Activated T-cell treated with anti-CD3 and anti-CD28 coated beads for 48 hours (primary cell): ENCODE measurements at regions not wholly inside any gene's neighbourhood (a gene's known extent, or its start where the extent isn't known, plus 50 kb on each side); places are given as distances from the start of the nearest gene placed in this dataset.
"Not testable (repeated sequence)": the region's sequence is repeated elsewhere in the genome, so short reads cannot be mapped to it uniquely, and the experiment has no call there.

Experiments used
- DNase-seq: peaks from one replicate; pipeline ENCODE4 v3.0.0-alpha.2; 2020; ENCODE audit warnings: low read depth

DNA sequence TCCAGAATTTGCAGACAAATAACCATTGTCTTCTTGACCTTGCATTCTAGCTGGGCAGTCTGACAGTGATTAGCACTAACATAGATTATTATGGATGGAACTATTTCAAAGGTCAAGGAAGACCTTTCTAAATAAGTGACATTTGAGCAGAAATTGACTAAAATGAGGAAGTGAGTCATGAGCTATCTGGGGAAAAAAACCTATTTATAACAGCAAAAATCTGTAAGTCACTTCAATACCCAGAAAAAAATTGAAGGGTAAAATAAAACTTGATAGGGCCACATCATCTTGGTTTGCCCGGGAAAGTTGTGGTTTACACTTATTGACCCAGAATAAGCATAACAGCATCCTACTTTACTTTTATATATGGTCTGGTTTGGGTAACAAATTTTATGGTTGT, 414.6 kb upstream of the HS3ST1 start:
- DNase-seq: no peak

DNA sequence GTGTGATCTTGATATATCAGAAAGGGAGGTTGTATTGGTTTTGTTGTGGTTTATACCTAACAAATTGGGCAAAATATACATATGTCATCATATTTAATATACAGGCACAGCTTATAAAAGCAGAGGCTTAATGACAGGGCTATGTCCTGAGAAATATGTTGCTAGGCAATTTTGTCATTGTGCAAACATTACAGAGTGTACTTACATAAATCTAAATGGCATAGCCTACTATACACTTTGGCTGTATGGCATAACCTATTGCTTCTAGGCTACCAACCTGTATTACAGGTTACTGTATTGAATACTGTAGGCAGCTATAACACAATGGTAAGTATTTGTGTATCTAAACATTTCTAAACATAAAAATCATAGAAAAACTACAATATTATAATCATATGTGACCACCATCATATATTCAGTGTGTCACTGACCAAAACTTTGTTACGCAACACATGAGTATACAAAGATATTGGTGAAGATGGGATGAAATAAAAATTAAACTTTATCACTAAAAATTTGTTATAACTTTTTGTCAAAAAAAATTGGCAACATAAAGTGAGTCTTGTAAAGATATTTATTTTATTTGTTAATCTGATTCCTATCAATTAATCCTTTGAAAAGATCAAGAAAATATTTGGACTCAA, 414.0 kb upstream of the HS3ST1 start:
- DNase-seq: no peak

- DNase-seq: no peak
Observed at GRCh38 chr4:11839889-11840288, 411.2 kb upstream of the HS3ST1 start.

DNA sequence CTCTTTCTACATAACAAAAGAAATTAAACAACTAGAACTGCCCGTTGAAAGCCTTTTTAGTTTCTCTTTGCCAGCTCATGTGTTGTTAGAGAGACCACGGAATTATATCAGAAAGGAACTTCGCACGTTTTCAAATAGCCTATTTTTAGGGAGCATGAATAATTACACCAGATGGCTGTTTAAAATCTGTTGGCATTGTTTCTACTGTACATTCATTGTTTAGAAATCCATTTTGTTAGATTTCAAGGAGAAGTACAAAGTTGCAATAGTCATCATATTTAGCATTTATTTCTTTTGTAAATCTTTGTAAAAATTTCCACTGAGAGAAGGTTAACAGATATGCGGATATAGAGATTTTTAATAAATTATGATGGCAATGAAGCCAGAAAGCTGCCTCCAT, 403.0 kb upstream of the HS3ST1 start:
- no peak for DNase-seq

DNA sequence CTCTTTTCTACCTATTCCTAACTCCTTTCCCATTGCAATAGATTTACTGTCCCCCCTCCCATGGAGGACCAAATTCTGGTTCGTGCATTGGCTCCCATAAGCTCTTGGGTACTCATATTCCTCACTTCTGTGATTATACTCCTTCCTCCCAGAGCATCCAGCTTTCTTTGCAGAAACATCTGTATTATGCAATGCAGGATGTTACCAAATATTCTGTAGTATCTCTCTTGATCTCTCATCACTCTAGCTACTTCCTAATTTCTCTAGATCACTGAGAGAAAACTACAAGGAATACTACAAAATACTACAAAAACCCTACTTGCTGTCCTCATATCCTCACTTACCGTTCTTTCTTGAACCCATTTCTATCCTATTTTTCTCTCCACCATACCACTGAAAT, 395.9 kb upstream of the HS3ST1 start:
- no peak for DNase-seq

DNA sequence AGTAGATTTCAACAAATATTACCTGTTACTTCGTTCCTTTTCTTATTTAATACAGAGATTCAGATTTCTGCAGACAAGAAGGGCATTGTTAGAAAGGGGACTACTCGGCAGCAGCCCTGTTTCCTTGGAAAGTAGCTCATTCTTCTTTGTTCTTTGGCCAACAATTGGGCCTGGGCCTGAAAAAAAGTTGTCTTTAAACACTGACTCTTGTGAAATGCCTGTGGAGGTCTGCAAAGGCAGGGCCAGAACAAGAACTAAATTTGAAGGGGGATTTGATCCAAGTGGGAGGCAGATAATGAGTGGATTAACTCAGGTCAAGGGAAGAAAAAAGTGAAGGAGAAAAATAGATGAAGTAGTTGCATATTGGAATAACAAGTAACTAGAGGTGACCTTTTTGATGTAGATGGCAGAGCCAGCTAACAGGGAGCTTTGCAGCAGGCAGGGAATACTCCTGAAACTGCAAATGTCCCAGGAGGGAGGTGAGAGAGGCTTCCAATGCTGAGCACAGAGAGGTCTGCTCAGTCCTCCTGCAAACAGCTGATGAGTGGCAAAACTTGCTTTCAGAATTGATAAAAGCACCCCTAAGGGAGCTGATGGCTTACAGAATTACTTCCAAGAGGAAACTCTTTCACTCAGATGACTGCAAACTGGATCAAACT, 393.2 kb upstream of the HS3ST1 start:
- DNase-seq: no peak

DNA sequence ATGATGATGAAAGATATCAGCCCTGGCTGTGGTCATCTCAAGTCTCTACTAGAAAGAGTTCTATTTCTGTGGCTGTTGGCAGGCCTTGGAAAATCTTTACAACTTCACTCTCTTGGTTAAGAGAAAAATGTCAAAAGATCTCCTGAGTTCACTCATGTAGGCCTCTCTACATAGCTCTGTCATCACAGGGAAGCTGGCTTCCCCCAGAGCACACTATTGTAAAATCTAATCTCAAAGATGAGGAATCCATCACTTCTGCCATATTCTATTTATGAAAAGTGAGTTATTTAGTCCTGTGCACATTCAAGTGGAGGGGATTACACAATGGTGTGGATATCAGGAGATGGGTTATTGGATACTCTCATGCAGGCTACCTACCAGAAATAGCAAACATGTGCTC, 388.4 kb upstream of the HS3ST1 start:
- no peak for DNase-seq

GRCh38 chr4:11814758-11815157, 386.1 kb upstream of the HS3ST1 start:
- DNase-seq: no peak

- DNase-seq: no peak
Observed at GRCh38 chr4:11813951-11814446, 385.3 kb upstream of the HS3ST1 start.

GRCh38 chr4:11811521-11811920, 382.8 kb upstream of the HS3ST1 start:
- not testable (repeated sequence) for DNase-seq

- no peak for DNase-seq
Observed at GRCh38 chr4:11805842-11806241, 377.1 kb upstream of the HS3ST1 start.

GRCh38 chr4:11801466-11802446, 373.1 kb upstream of the HS3ST1 start:
- DNase-seq: no peak

DNA sequence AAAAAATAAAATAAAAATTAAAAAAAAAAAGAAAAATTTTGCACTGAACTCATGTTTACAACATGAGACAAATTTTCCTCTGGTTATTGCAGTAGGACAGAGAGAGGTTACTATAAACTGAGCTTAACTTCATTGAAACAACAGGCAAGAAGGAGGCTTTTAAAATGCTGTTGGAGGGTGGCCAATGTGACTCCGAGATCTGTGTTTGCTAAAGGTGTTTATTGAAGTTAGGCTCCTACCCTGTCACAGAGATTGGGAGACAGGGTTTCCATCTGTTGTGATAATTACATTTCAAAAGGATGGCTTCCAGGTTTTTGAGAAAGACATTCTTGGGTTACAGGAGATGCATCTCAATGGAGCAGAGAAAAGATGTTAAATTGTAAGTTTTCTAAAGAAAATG, 370.5 kb upstream of the HS3ST1 start:
- no peak for DNase-seq

DNA sequence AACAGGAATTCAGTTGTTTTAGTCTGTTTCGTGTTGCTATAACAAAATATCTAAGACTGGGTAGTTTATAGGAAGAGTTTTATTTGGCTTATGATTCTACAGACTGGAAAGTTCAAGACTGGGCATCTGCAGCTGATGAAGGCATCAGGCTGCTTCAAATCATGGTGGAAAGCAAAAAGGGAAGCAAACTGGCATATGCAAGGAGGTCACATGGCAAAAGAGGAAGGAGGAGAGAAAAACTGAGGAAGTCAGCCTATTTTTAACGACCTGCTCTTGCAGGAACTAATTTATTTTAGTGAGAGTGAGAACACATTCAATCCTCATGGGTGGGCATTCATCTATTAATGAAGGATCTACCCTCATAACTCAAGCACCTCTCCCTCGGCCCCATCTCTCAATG, 363.1 kb upstream of the HS3ST1 start:
- no peak for DNase-seq

- DNase-seq: no peak
Observed at GRCh38 chr4:11790230-11790629, 361.5 kb upstream of the HS3ST1 start.

DNA sequence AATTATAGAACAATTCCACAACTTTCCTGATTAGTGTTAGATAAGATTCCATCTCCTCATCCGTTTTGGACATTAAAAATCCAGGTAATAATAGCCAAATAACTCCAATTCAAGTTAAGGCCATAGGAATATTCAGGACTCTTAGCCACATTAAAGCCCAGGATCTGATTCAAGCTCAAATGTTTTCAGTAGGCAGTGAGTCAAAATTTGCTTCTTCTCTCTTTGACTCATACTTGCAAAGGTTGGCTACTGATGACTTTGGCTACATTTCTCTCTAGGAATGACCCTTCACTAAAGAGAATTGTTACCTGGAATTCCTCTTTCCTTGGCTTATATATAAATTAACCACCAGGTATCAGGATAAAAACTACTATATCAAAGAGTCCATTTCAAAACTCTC, 354.9 kb upstream of the HS3ST1 start:
- no peak for DNase-seq

- DNase-seq: no peak
Observed at GRCh38 chr4:11782859-11783258, 354.2 kb upstream of the HS3ST1 start.

DNA sequence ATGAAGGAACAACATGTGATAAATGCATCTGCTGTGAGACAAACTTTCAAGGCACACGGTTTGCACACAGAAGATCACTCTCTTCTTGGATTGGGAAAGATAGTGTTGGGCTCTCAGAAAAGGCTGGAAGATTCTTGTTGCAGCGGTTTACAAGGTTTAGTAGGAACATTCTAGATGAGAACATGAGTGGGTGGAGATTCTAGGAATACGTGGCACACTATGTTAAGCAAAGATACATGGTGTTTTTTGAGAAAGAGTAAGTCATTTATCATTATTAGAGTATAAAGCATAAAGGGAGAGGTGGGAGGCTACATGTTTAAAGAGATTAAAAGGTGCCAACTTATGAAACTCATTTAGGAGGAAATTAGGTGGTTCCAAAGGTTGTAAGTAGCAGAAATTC, 348.8 kb upstream of the HS3ST1 start:
- no peak for DNase-seq

- no peak for DNase-seq
Observed at GRCh38 chr4:11774346-11774745, 345.7 kb upstream of the HS3ST1 start.

- no peak for DNase-seq
Observed at GRCh38 chr4:11773798-11774197, 345.1 kb upstream of the HS3ST1 start.

DNA sequence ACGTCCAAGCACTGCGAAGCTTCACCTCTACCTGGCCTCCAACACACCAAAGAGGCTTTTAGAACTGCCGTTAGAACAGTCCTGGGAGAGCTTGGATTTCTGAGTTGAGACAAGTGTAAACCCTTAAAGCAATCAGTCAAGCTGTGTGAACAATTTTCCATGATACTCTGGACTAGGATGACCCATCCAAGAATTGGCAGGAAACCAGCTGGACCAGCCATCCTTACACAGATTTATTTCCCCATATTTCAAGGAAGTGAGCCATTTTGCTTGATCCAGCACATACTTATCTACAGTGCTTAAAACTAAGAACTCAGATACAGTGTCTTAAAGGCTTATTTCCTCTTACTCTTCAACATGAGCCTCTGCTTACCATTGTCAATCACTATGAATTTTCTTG, 340.7 kb upstream of the HS3ST1 start:
- DNase-seq: no peak

- no peak for DNase-seq
Observed at GRCh38 chr4:11768251-11768972, 339.7 kb upstream of the HS3ST1 start.
